ENCODE measurements at regions not wholly inside any gene's neighbourhood (a gene's known extent, or its start where the extent isn't known, plus 50 kb on each side); places are given as distances from the start of the nearest gene placed in this dataset.

- TF ChIP-seq TAF1 (IDR thresholded peaks at IDR 0.05; ENCODE audit: low read depth, low read length): no peak
- TF ChIP-seq POLR2AphosphoS5 (IDR thresholded peaks at IDR 0.05; ENCODE audit: low read depth, low read length): no peak
These were observed 277.9 kb upstream of the THBS1 start for GRCh38 chr15:39302936-39303335.
